Kidney epithelial cell (primary cell): ENCODE measurements at regions not wholly inside any gene's neighbourhood (a gene's known extent, or its start where the extent isn't known, plus 50 kb on each side); places are given as distances from the start of the nearest gene placed in this dataset.

ENCODE experiments used
- DNase-seq: peaks from one replicate; pipeline ENCODE4 v3.0.0-alpha.2; 2010; ENCODE audit warnings: low read depth
- H3K27me3 ChIP-seq: 2 replicates; pipeline ENCODE4 v1.6.0; 2011; ENCODE audit warnings: low read length; ENCODE audit not compliant: control insufficient read depth, insufficient read depth
- H3K36me3 ChIP-seq: 2 replicates; pipeline ENCODE4 v1.5.1; 2011; ENCODE audit warnings: low read length; ENCODE audit not compliant: control insufficient read depth, insufficient read depth
- H3K4me3 ChIP-seq: 2 replicates; pipeline ENCODE4 v1.5.1; 2011; ENCODE audit warnings: low read depth, mild to moderate bottlenecking, control low read depth, low read length
- CTCF ChIP-seq: IDR thresholded peaks from 2 replicates; pipeline ENCODE4 v1.5.1; 2011; ENCODE audit warnings: mild to moderate bottlenecking, moderate library complexity, low read length, control low read depth, inconsistent platforms; ENCODE audit not compliant: insufficient read depth, poor library complexity, severe bottlenecking

- Histone ChIP-seq H3K4me3 (no peak overlapping the region), H3K27me3 (no peaks in the 10 kb centered on the region), H3K36me3 (no peaks in the 10 kb centered on the region)
- DNase-seq: no peak
- no peak for TF ChIP-seq CTCF
Observed at GRCh38 chr17:33976831-33977230, 278.3 kb upstream of the CCL2 start.

- no peak for TF ChIP-seq CTCF
- no peak overlapping the region for H3K4me3 ChIP-seq
- H3K27me3 ChIP-seq: no peaks in the 10 kb centered on the region
- no peak for DNase-seq
- H3K36me3 ChIP-seq: no peaks in the 10 kb centered on the region
Observed at GRCh38 chr17:33977729-33978514, 277.2 kb upstream of the CCL2 start.

GRCh38 chr17:33978889-33979288, 276.2 kb upstream of the CCL2 start:
- no peak for DNase-seq
- Histone ChIP-seq H3K27me3 (no peaks in the 10 kb centered on the region), H3K36me3 (no peaks in the 10 kb centered on the region), H3K4me3 (no peak overlapping the region)
- TF ChIP-seq CTCF: no peak

GRCh38 chr17:33980193-33980592, 274.9 kb upstream of the CCL2 start:
- Histone ChIP-seq H3K36me3 (no peaks in the 10 kb centered on the region), H3K27me3 (no peaks in the 10 kb centered on the region), H3K4me3 (no peak overlapping the region)
- no peak for DNase-seq
- no peak for TF ChIP-seq CTCF

- DNase-seq: no peak
- Histone ChIP-seq H3K4me3 (no peak overlapping the region), H3K36me3 (no peaks in the 10 kb centered on the region), H3K27me3 (no peaks in the 10 kb centered on the region)
- no peak for TF ChIP-seq CTCF
Observed at GRCh38 chr17:33981711-33982601, 273.1 kb upstream of the CCL2 start.
